HL-60 (cell line): ENCODE measurements at regions not wholly inside any gene's neighbourhood (a gene's known extent, or its start where the extent isn't known, plus 50 kb on each side); places are given as distances from the start of the nearest gene placed in this dataset.

Source experiments
- POLR2AphosphoS5 ChIP-seq: IDR thresholded peaks from 2 replicates; pipeline ENCODE4 v1.6.1; 2012; ENCODE audit warnings: low read depth
- TF ChIP-seq, protein P1 (sequence below): IDR thresholded peaks from one replicate; pipeline ENCODE4 v1.5.1; 2011; ENCODE audit warnings: low read length, control low read depth, inconsistent platforms; ENCODE audit not compliant: insufficient read depth
- TF ChIP-seq, protein P2 (sequence below): IDR thresholded peaks from 2 replicates; pipeline ENCODE4 v1.6.1; 2012; ENCODE audit warnings: low read depth; ENCODE audit not compliant: insufficient replicate concordance

DNA sequence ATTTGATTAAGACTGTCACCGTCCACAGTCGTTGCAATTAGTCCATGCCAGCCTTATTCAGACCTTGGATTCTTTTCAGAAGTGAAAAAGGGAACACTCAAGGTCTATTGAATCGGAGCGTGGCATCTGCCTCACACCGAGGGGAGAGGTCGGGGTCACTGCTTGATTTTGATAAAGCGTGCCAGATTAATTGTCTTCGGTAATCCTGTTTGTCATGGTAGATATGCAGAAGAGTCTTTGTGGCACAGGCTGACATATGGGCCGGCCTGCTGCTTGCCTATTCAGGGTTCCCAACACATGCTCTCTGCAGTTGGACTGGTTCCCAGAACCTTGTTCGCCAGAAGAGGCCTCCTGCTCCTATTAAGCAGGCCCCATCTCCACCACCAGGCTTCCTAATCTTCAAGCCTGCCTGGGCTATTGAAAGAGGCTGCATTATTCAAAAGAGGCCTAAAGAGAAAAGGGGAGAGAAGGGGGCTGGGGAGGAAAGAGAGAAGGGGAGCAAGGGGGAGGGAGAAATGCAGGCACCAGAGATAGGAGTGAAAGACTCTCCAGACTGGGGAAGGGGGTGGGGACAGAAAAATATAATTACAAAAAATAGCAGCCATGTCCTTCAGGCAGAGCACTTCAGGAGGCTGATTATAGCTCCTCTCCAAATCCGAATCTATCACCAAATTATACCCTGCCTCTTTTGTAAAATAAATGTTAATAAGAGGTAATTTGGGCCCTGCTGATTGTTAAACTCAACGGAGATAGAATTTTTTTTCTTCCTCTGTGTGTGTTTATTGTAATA is 611.3 kb downstream of the HDGFL1 start:
- TF ChIP-seq, protein P1, sequence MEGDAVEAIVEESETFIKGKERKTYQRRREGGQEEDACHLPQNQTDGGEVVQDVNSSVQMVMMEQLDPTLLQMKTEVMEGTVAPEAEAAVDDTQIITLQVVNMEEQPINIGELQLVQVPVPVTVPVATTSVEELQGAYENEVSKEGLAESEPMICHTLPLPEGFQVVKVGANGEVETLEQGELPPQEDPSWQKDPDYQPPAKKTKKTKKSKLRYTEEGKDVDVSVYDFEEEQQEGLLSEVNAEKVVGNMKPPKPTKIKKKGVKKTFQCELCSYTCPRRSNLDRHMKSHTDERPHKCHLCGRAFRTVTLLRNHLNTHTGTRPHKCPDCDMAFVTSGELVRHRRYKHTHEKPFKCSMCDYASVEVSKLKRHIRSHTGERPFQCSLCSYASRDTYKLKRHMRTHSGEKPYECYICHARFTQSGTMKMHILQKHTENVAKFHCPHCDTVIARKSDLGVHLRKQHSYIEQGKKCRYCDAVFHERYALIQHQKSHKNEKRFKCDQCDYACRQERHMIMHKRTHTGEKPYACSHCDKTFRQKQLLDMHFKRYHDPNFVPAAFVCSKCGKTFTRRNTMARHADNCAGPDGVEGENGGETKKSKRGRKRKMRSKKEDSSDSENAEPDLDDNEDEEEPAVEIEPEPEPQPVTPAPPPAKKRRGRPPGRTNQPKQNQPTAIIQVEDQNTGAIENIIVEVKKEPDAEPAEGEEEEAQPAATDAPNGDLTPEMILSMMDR, result no peak
- no peak for TF ChIP-seq POLR2AphosphoS5
- TF ChIP-seq, protein P2, sequence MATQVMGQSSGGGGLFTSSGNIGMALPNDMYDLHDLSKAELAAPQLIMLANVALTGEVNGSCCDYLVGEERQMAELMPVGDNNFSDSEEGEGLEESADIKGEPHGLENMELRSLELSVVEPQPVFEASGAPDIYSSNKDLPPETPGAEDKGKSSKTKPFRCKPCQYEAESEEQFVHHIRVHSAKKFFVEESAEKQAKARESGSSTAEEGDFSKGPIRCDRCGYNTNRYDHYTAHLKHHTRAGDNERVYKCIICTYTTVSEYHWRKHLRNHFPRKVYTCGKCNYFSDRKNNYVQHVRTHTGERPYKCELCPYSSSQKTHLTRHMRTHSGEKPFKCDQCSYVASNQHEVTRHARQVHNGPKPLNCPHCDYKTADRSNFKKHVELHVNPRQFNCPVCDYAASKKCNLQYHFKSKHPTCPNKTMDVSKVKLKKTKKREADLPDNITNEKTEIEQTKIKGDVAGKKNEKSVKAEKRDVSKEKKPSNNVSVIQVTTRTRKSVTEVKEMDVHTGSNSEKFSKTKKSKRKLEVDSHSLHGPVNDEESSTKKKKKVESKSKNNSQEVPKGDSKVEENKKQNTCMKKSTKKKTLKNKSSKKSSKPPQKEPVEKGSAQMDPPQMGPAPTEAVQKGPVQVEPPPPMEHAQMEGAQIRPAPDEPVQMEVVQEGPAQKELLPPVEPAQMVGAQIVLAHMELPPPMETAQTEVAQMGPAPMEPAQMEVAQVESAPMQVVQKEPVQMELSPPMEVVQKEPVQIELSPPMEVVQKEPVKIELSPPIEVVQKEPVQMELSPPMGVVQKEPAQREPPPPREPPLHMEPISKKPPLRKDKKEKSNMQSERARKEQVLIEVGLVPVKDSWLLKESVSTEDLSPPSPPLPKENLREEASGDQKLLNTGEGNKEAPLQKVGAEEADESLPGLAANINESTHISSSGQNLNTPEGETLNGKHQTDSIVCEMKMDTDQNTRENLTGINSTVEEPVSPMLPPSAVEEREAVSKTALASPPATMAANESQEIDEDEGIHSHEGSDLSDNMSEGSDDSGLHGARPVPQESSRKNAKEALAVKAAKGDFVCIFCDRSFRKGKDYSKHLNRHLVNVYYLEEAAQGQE, result no peak
